ENCODE measurements at regions not wholly inside any gene's neighbourhood (a gene's known extent, or its start where the extent isn't known, plus 50 kb on each side); places are given as distances from the start of the nearest gene placed in this dataset.
"Not testable (repeated sequence)": the region's sequence is repeated elsewhere in the genome, so short reads cannot be mapped to it uniquely, and the experiment has no call there.

- no peak for DNase-seq
Observed at GRCh38 chr2:33719067-33719466, 120.0 kb upstream of the FAM98A start.

- DNase-seq: no peak
Observed at GRCh38 chr2:33712674-33713073, 113.6 kb upstream of the FAM98A start.

GRCh38 chr2:33709951-33710350 lies 110.9 kb upstream of the FAM98A start:
- no peak for DNase-seq

- no peak for DNase-seq
Observed at GRCh38 chr2:33707312-33707711, 108.2 kb upstream of the FAM98A start.

GRCh38 chr2:33706410-33706809 lies 107.3 kb upstream of the FAM98A start:
- no peak for DNase-seq

- DNase-seq: no peak
Observed at GRCh38 chr2:33704406-33704855, 105.3 kb upstream of the FAM98A start.

- DNase-seq: no peak
Observed at GRCh38 chr2:33696234-33696633, 97.1 kb upstream of the FAM98A start.

GRCh38 chr2:33694904-33695303 lies 95.8 kb upstream of the FAM98A start:
- no peak for DNase-seq

GRCh38 chr2:33690686-33691085 lies 91.6 kb upstream of the FAM98A start:
- DNase-seq: not testable (repeated sequence)

- DNase-seq: peak; percentile 22
Observed at GRCh38 chr2:33681364-33681757, 82.3 kb upstream of the FAM98A start.

GRCh38 chr2:33680644-33681363 lies 81.7 kb upstream of the FAM98A start:
- peak; percentile 21 for DNase-seq

- no peak for DNase-seq
Observed at GRCh38 chr2:33678436-33678835, 79.3 kb upstream of the FAM98A start.

GRCh38 chr2:33673937-33674336 lies 74.8 kb upstream of the FAM98A start:
- DNase-seq: no peak

- DNase-seq: no peak
Observed at GRCh38 chr2:33672896-33673295, 73.8 kb upstream of the FAM98A start.

- DNase-seq: no peak
Observed at GRCh38 chr2:33672389-33672788, 73.3 kb upstream of the FAM98A start.

GRCh38 chr2:33671198-33671597 lies 72.1 kb upstream of the FAM98A start:
- no peak for DNase-seq

GRCh38 chr2:33670392-33670937 lies 71.4 kb upstream of the FAM98A start:
- no peak for DNase-seq

- no peak for DNase-seq
Observed at GRCh38 chr2:33666879-33667278, 67.8 kb upstream of the FAM98A start.

GRCh38 chr2:33665039-33665438 lies 65.9 kb upstream of the FAM98A start:
- DNase-seq: no peak

- no peak for DNase-seq
Observed at GRCh38 chr2:33660416-33661123, 61.5 kb upstream of the FAM98A start.

- DNase-seq: no peak
Observed at GRCh38 chr2:33655626-33656320, 56.7 kb upstream of the FAM98A start.

GRCh38 chr2:33652830-33653229 lies 53.7 kb upstream of the FAM98A start:
- DNase-seq: no peak

GRCh38 chr2:33650171-33650570 lies 51.1 kb upstream of the FAM98A start:
- no peak for DNase-seq

Data from retina (tissue), 1 donor.